Mesendoderm (in vitro differentiated cells): ENCODE measurements at regions not wholly inside any gene's neighbourhood (a gene's known extent, or its start where the extent isn't known, plus 50 kb on each side); places are given as distances from the start of the nearest gene placed in this dataset.

Source experiments
- DNase-seq: peaks from one replicate; pipeline ENCODE4 v3.0.0; 2013
- H2AK5ac ChIP-seq: 2 replicates; pipeline ENCODE4 v1.6.1; 2013; ENCODE audit warnings: low read length, inconsistent platforms
- H2BK120ac ChIP-seq: 2 replicates; pipeline ENCODE4 v1.6.1; 2013; ENCODE audit warnings: low read depth, mild to moderate bottlenecking, low read length, moderate library complexity, mixed read lengths
- H2BK15ac ChIP-seq: replicated peaks from 2 replicates; pipeline ENCODE4 v1.6.1; 2013; ENCODE audit warnings: low read depth, mild to moderate bottlenecking, moderate library complexity
- H2BK5ac ChIP-seq: 2 replicates; pipeline ENCODE4 v1.6.1; 2013; ENCODE audit warnings: low read length, inconsistent platforms
- H3K18ac ChIP-seq: 2 replicates; pipeline ENCODE4 v1.6.1; 2013; ENCODE audit warnings: mild to moderate bottlenecking, low read length, mixed read lengths
- H3K23ac ChIP-seq: one replicate; pipeline ENCODE4 v1.6.1; 2013; ENCODE audit warnings: low read length
- H3K27ac ChIP-seq: 2 replicates; pipeline ENCODE4 v1.5.1; 2013; ENCODE audit warnings: low read depth, mild to moderate bottlenecking, inconsistent platforms, low read length, moderate library complexity
- H3K27me3 ChIP-seq: 2 replicates; pipeline ENCODE4 v1.6.1; 2013; ENCODE audit warnings: low read length, control low read depth, mild to moderate bottlenecking, inconsistent platforms; ENCODE audit not compliant: insufficient read depth, poor library complexity
- H3K36me3 ChIP-seq: 2 replicates; pipeline ENCODE4 v1.6.1; 2013; ENCODE audit warnings: low read length, inconsistent platforms; ENCODE audit not compliant: control insufficient read depth, insufficient read depth
- H3K4ac ChIP-seq: one replicate; pipeline ENCODE4 v1.6.1; 2013; ENCODE audit warnings: low read depth, mild to moderate bottlenecking, low read length, moderate library complexity
- H3K4me1 ChIP-seq: 2 replicates; pipeline ENCODE4 v1.6.1; 2013; ENCODE audit warnings: low read depth, low read length, inconsistent platforms; ENCODE audit not compliant: control insufficient read depth
- H3K4me2 ChIP-seq: 2 replicates; pipeline ENCODE4 v1.6.1; 2013; ENCODE audit warnings: low read length
- H3K4me3 ChIP-seq: 2 replicates; pipeline ENCODE4 v1.5.1; 2013; ENCODE audit warnings: mild to moderate bottlenecking, low read length
- H3K56ac ChIP-seq: one replicate; pipeline ENCODE4 v1.6.1; 2013; ENCODE audit warnings: low read length
- H3K79me1 ChIP-seq: 2 replicates; pipeline ENCODE4 v1.6.1; 2013; ENCODE audit warnings: low read length, inconsistent platforms
- H3K79me2 ChIP-seq: 2 replicates; pipeline ENCODE4 v1.6.1; 2013; ENCODE audit warnings: mild to moderate bottlenecking, low read length; ENCODE audit not compliant: control insufficient read depth, insufficient read depth
- H3K9ac ChIP-seq: 2 replicates; pipeline ENCODE4 v1.6.1; 2013; ENCODE audit warnings: low read length, inconsistent platforms
- H4K5ac ChIP-seq: one replicate; pipeline ENCODE4 v1.6.1; 2013; ENCODE audit warnings: low read length
- H4K8ac ChIP-seq: one replicate; pipeline ENCODE4 v1.6.1; 2013; ENCODE audit warnings: low read depth, mild to moderate bottlenecking, control low read depth, low read length, moderate library complexity
- WGBS: extraction: QIAGEN DNeasy Blood & Tissue Kit; methylation state at CpG from one replicate; pipeline ENCODE4 v1.1.7; 2013; ENCODE audit warnings: low lambda C conversion rate, missing lambda C conversion rate; ENCODE audit not compliant: insufficient coverage; ENCODE audit errors: extremely low coverage; 5-methylcytosine and 5-hydroxymethylcytosine counted together

- Histone ChIP-seq H4K8ac (no peak overlapping the region), H3K4ac (no peak overlapping the region), H3K9ac (no peak overlapping the region), H3K4me3 (no peak overlapping the region), H3K4me2 (no peak overlapping the region), H2AK5ac (no peak overlapping the region), H3K79me2 (no peaks in the 10 kb centered on the region), H3K56ac (no peak overlapping the region), H2BK120ac (no peak overlapping the region), H3K79me1 (no peaks in the 10 kb centered on the region), H3K4me1 (no peaks in the 10 kb centered on the region), H3K23ac (no peak overlapping the region), H3K36me3 (no peaks in the 10 kb centered on the region), H2BK5ac (no peak overlapping the region), H3K27me3 (no peaks in the 10 kb centered on the region), H3K18ac (no peak overlapping the region), H3K27ac (no peak overlapping the region), H2BK15ac (no peak overlapping the region), H4K5ac (no peak overlapping the region)
- no peak for DNase-seq
- no CpG with 5 or more reads among the region's 3 CpGs for WGBS
Observed at GRCh38 chr1:177833631-177834030, 136.2 kb downstream of the SEC16B start.

DNA sequence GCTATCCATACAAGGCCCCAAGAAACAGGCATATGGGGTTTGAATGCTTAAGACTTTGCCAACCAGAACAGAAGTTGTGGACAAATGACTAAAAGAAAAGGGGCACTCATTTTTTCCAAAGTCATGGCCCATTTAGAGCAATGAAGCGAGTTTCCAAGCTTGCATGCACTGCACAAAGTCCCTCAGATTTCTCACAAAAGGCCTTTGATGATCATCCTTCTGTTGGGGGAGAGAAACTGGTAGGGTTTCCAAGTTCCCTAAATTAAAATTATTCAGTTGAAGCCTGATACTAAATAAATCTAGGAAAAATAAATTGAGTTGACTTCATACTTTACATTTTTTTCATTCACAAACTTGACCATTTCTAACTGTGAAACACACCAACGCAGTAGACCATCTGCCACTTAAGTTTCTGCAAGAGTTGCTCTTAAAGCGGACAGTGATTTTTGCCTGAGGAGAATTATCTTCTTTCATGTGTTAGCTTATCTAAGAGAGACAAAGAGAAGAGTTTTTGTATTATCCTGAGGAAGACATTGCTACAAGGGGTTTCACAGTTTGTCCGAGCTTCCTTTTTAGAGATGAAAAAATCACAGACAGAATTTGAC is 139.2 kb downstream of the SEC16B start:
- Histone ChIP-seq H3K4me2 (no peak overlapping the region), H3K4ac (no peak overlapping the region), H2BK15ac (no peak overlapping the region), H4K5ac (no peak overlapping the region), H4K8ac (no peak overlapping the region), H3K27me3 (no peaks in the 10 kb centered on the region), H3K9ac (no peak overlapping the region), H3K27ac (no peak overlapping the region), H2BK120ac (no peak overlapping the region), H3K4me3 (no peak overlapping the region), H3K23ac (no peak overlapping the region), H3K4me1 (no peaks in the 10 kb centered on the region), H3K79me1 (no peaks in the 10 kb centered on the region), H3K36me3 (no peaks in the 10 kb centered on the region), H2AK5ac (no peak overlapping the region), H3K79me2 (no peaks in the 10 kb centered on the region), H2BK5ac (no peak overlapping the region), H3K56ac (no peak overlapping the region), H3K18ac (no peak overlapping the region)
- DNase-seq: no peak
- no CpG with 5 or more reads among the region's 4 CpGs for WGBS

GRCh38 chr1:177825276-177825901 is 144.5 kb downstream of the SEC16B start:
- no peak overlapping the region for H3K23ac ChIP-seq
- H2BK5ac ChIP-seq: no peak overlapping the region
- H3K56ac ChIP-seq: no peak overlapping the region
- H3K4ac ChIP-seq: no peak overlapping the region
- H3K79me2 ChIP-seq: no peaks in the 10 kb centered on the region
- DNase-seq: no peak
- no peak overlapping the region for H3K4me2 ChIP-seq
- H3K9ac ChIP-seq: no peak overlapping the region
- H3K27ac ChIP-seq: no peak overlapping the region
- H3K36me3 ChIP-seq: no peaks in the 10 kb centered on the region
- no peak overlapping the region for H2BK15ac ChIP-seq
- no peaks in the 10 kb centered on the region for H3K79me1 ChIP-seq
- no peaks in the 10 kb centered on the region for H3K27me3 ChIP-seq
- no peak overlapping the region for H2BK120ac ChIP-seq
- no peak overlapping the region for H2AK5ac ChIP-seq
- no peak overlapping the region for H3K18ac ChIP-seq
- no CpG with 5 or more reads among the region's 6 CpGs for WGBS
- no peak overlapping the region for H4K8ac ChIP-seq
- no peak overlapping the region for H3K4me3 ChIP-seq
- H4K5ac ChIP-seq: no peak overlapping the region
- H3K4me1 ChIP-seq: no peaks in the 10 kb centered on the region

GRCh38 chr1:177824508-177824982 is 145.3 kb downstream of the SEC16B start:
- WGBS: no CpG with 5 or more reads among the region's 5 CpGs

DNA sequence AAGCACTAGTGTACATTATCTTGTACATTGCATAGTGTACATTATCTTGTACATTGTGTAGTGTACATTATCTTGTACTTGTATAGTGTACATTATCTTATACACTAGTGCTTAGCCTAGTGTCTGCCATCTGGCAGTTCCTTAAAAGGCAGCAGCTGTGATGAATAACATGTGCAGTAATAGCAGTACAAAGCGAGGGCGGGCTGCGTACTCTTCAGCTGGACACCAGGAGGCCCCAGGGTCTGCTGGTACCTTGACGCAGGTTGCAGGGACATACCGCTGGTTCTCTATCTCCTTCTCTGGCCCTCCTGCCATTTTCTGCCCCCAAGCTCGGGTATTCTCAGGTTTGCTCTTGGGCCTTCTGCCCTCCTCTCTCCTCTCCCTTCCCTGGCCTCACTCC is 149.6 kb downstream of the SEC16B start:
- no peaks in the 10 kb centered on the region for H3K36me3 ChIP-seq
- no peaks in the 10 kb centered on the region for H3K27me3 ChIP-seq
- no CpG with 5 or more reads among the region's 6 CpGs for WGBS
- H2BK120ac ChIP-seq: no peak overlapping the region
- no peaks in the 10 kb centered on the region for H3K4me1 ChIP-seq
- no peak overlapping the region for H2BK5ac ChIP-seq
- DNase-seq: no peak
- H4K8ac ChIP-seq: no peak overlapping the region
- H3K4ac ChIP-seq: no peak overlapping the region
- H3K79me2 ChIP-seq: no peaks in the 10 kb centered on the region
- H3K56ac ChIP-seq: no peak overlapping the region
- no peak overlapping the region for H3K4me3 ChIP-seq
- H2BK15ac ChIP-seq: no peak overlapping the region
- no peak overlapping the region for H3K27ac ChIP-seq
- no peak overlapping the region for H3K18ac ChIP-seq
- H3K4me2 ChIP-seq: no peak overlapping the region
- no peaks in the 10 kb centered on the region for H3K79me1 ChIP-seq
- no peak overlapping the region for H4K5ac ChIP-seq
- no peak overlapping the region for H3K23ac ChIP-seq
- no peak overlapping the region for H3K9ac ChIP-seq
- H2AK5ac ChIP-seq: no peak overlapping the region

More at GRCh38 chr1:177824508-177824982, 145.3 kb downstream of the SEC16B start:
- H2BK120ac ChIP-seq: no peak overlapping the region
- H3K36me3 ChIP-seq: no peaks in the 10 kb centered on the region
- DNase-seq: no peak
- H2BK15ac ChIP-seq: no peak overlapping the region
- no peaks in the 10 kb centered on the region for H3K79me1 ChIP-seq
- H2BK5ac ChIP-seq: no peak overlapping the region
- no peak overlapping the region for H3K9ac ChIP-seq
- no peak overlapping the region for H4K5ac ChIP-seq
- H3K4me3 ChIP-seq: no peak overlapping the region
- no peak overlapping the region for H2AK5ac ChIP-seq
- no peak overlapping the region for H3K56ac ChIP-seq
- no peaks in the 10 kb centered on the region for H3K4me1 ChIP-seq
- H3K18ac ChIP-seq: no peak overlapping the region
- no peak overlapping the region for H3K4me2 ChIP-seq
- no peaks in the 10 kb centered on the region for H3K79me2 ChIP-seq
- no peak overlapping the region for H3K4ac ChIP-seq
- no peak overlapping the region for H3K27ac ChIP-seq
- no peaks in the 10 kb centered on the region for H3K27me3 ChIP-seq
- H4K8ac ChIP-seq: no peak overlapping the region
- H3K23ac ChIP-seq: no peak overlapping the region
